Osteoblast (primary cell): ENCODE measurements at regions not wholly inside any gene's neighbourhood (a gene's known extent, or its start where the extent isn't known, plus 50 kb on each side); places are given as distances from the start of the nearest gene placed in this dataset.

Source experiments
- DNase-seq: peaks from one replicate; pipeline ENCODE4 v3.0.0; 2011; ENCODE audit warnings: low spot score, mixed read lengths; ENCODE audit not compliant: insufficient read length; ENCODE audit errors: missing footprints
- H2AFZ ChIP-seq: 2 replicates; pipeline ENCODE4 v1.6.0; 2011; ENCODE audit warnings: mild to moderate bottlenecking, low read length
- H3K27ac ChIP-seq: 2 replicates; pipeline ENCODE4 v1.5.1; 2011; ENCODE audit warnings: mild to moderate bottlenecking, low read depth, low read length, moderate library complexity
- H3K27me3 ChIP-seq: 2 replicates; pipeline ENCODE4 v1.6.0; 2012; ENCODE audit warnings: mild to moderate bottlenecking, control low read depth, inconsistent platforms, low read length, moderate library complexity; ENCODE audit not compliant: insufficient read depth
- H3K36me3 ChIP-seq: 2 replicates; pipeline ENCODE4 v1.5.1; 2011; ENCODE audit warnings: mild to moderate bottlenecking, low read length, control low read depth, moderate library complexity; ENCODE audit not compliant: insufficient read depth
- H3K4me1 ChIP-seq: 2 replicates; pipeline ENCODE4 v1.5.1; 2011; ENCODE audit warnings: mild to moderate bottlenecking, low read length, control low read depth, moderate library complexity; ENCODE audit not compliant: insufficient read depth
- H3K4me2 ChIP-seq: 2 replicates; pipeline ENCODE4 v1.6.0; 2011; ENCODE audit warnings: mild to moderate bottlenecking, low read length; ENCODE audit not compliant: insufficient read depth
- H3K4me3 ChIP-seq: fragments of 200-600 bp; sonication (generic); 3 replicates; pipeline ENCODE4 v1.5.1; 2012; ENCODE audit warnings: mild to moderate bottlenecking, low read length, inconsistent platforms; ENCODE audit not compliant: insufficient read depth
- H3K79me2 ChIP-seq: 2 replicates; pipeline ENCODE4 v1.6.0; 2012; ENCODE audit warnings: mild to moderate bottlenecking, low read length, control low read depth, inconsistent platforms; ENCODE audit not compliant: insufficient read depth
- H3K9me3 ChIP-seq: 2 replicates; pipeline ENCODE4 v1.5.1; 2011; ENCODE audit warnings: low read depth, low read length, control low read depth
- H4K20me1 ChIP-seq: 2 replicates; pipeline ENCODE4 v1.6.0; 2012; ENCODE audit warnings: mild to moderate bottlenecking, low read length, control low read depth; ENCODE audit not compliant: insufficient read depth
- TF ChIP-seq, protein P1 (sequence below): IDR thresholded peaks from 2 replicates; pipeline ENCODE4 v1.5.1; 2011; ENCODE audit warnings: mild to moderate bottlenecking, low read depth, low read length, moderate library complexity; ENCODE audit errors: extremely low read depth

DNA sequence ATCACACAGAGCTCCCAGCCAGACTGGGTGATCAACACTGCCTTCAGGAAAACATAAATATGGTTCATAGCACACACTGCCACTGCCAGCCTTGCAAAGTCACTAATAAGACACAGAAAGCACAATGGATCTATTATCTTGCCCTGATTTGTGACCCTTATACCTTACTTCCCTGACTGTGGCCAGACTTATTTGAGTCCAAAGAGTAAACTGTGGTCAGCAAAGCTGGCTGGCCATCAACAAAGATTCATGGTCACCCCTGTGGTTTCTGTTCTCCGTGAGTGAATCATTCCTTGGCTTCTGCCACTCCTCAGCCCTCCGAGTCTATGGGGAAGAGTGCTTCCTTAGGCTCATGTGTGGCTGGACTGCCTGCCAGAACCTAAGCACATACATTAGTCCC lies 437.7 kb downstream of the RAP2B start:
- TF ChIP-seq, protein P1, sequence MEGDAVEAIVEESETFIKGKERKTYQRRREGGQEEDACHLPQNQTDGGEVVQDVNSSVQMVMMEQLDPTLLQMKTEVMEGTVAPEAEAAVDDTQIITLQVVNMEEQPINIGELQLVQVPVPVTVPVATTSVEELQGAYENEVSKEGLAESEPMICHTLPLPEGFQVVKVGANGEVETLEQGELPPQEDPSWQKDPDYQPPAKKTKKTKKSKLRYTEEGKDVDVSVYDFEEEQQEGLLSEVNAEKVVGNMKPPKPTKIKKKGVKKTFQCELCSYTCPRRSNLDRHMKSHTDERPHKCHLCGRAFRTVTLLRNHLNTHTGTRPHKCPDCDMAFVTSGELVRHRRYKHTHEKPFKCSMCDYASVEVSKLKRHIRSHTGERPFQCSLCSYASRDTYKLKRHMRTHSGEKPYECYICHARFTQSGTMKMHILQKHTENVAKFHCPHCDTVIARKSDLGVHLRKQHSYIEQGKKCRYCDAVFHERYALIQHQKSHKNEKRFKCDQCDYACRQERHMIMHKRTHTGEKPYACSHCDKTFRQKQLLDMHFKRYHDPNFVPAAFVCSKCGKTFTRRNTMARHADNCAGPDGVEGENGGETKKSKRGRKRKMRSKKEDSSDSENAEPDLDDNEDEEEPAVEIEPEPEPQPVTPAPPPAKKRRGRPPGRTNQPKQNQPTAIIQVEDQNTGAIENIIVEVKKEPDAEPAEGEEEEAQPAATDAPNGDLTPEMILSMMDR, result no peak

DNA sequence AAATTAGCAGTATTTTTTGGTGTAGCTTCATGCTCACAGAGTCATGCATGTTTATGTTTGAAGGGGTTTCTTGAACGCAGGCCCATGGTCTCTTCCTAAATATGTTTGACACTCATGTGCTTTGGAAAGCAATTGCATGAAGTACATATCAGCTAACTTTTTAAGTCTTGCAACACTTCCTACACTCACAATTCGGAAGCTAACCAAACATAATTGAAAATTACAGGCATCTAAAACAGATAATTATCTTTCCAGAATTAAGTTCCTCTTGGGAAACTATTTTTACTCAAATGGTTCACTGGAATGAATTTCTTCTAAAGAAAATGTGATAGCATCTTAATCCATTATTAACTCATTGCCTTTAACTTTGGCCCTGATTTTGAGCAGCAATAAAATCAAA lies 438.9 kb downstream of the RAP2B start:
- TF ChIP-seq, protein P1, result no peak
- Histone ChIP-seq H3K4me1 (peaks cover 11% of the 10 kb centered on the region), H3K27me3 (no peaks in the 10 kb centered on the region), H3K9me3 (no peaks in the 10 kb centered on the region), H3K79me2 (no peaks in the 10 kb centered on the region), H4K20me1 (no peaks in the 10 kb centered on the region), H3K4me2 (no peak overlapping the region), H3K36me3 (no peaks in the 10 kb centered on the region), H3K27ac (no peak overlapping the region), H2AFZ (no peak overlapping the region), H3K4me3 (no peak overlapping the region)
- no peak for DNase-seq

More for the DNA sequence above, 437.7 kb downstream of the RAP2B start:
- Histone ChIP-seq H3K27ac (no peak overlapping the region), H3K4me2 (peak overlapping the region; percentile 44), H3K4me3 (no peak overlapping the region), H2AFZ (no peak overlapping the region), H3K79me2 (no peaks in the 10 kb centered on the region), H4K20me1 (no peaks in the 10 kb centered on the region), H3K27me3 (no peaks in the 10 kb centered on the region), H3K36me3 (no peaks in the 10 kb centered on the region), H3K4me1 (peaks cover 11% of the 10 kb centered on the region), H3K9me3 (no peaks in the 10 kb centered on the region)
- peak; percentile 71 for DNase-seq

DNA sequence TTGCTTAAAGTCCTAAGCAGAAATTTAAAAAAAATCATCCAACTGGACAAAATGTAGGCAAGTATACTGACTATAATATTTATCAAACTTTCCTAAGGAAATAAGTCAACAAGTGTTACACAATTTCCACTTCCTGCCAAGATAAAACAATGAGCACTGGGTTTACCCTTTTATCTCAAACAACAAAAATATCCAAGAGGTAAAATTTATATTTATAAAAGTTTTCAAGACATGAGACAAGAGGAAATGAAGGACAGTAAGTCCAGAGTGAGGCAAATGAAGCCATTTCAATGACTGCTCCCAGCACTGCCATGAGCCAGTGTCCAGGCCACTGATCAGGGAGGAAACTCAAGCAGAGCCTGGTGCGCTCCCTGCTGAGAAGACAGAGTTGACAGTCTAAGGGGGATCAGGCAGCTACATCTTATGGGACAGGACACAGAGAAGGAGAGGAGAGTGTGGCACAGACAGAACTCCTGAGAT lies 439.4 kb downstream of the RAP2B start:
- Histone ChIP-seq H3K27ac (no peak overlapping the region), H3K79me2 (no peaks in the 10 kb centered on the region), H3K9me3 (no peaks in the 10 kb centered on the region), H3K27me3 (no peaks in the 10 kb centered on the region), H2AFZ (no peak overlapping the region), H3K4me2 (no peak overlapping the region), H3K36me3 (no peaks in the 10 kb centered on the region), H4K20me1 (no peaks in the 10 kb centered on the region), H3K4me3 (no peak overlapping the region), H3K4me1 (peaks cover 11% of the 10 kb centered on the region)
- DNase-seq, result no peak
- TF ChIP-seq, protein P1, result no peak

DNA sequence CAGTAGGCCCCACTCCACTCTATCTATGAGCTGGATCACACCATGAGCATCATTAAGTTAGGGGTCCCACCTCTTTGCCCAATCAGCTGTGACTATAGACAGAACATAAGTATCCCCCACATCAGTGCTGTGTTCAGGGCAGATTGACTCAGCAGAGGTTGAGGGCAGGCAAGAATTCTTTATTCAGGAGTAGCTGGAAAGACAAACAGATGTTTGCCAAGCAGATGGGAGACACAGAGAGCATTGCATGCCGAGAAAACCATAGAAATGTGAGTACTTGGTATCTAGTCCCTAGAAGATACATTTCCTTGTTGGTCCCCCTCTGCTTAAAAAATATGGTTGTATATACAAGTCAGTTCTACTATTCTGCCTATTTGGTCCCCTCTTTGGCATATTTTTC lies 440.8 kb downstream of the RAP2B start:
- DNase-seq, result no peak
- Histone ChIP-seq H3K79me2 (no peaks in the 10 kb centered on the region), H2AFZ (no peak overlapping the region), H3K9me3 (no peaks in the 10 kb centered on the region), H3K36me3 (no peaks in the 10 kb centered on the region), H3K4me3 (no peak overlapping the region), H3K27me3 (no peaks in the 10 kb centered on the region), H4K20me1 (no peaks in the 10 kb centered on the region), H3K4me2 (no peak overlapping the region), H3K4me1 (peaks cover 11% of the 10 kb centered on the region), H3K27ac (no peak overlapping the region)
- TF ChIP-seq, protein P1, result no peak
